SK-N-SH treated with all-trans-retinoic acid at 6 μM for 48 hours (cell line): ENCODE measurements at regions not wholly inside any gene's neighbourhood (a gene's known extent, or its start where the extent isn't known, plus 50 kb on each side); places are given as distances from the start of the nearest gene placed in this dataset.

Experiments
- ATAC-seq: fragments of 200-7000 bp; cut with Tn5 transposase; 3 replicates; pipeline ENCODE4 v1.9.1; 2020; ENCODE audit warnings: mild to moderate bottlenecking, moderate library complexity
- BACH2 ChIP-seq: fragments of 250-450 bp; sonication (Bioruptor Pico); IDR thresholded peaks from 2 replicates; pipeline ENCODE4 v1.9.0; 2021; ENCODE audit warnings: mild to moderate bottlenecking, borderline replicate concordance
- CREB5 ChIP-seq: fragments of 250-450 bp; sonication (Bioruptor Pico); IDR thresholded peaks from 2 replicates; pipeline ENCODE4 v1.5.1; 2020; ENCODE audit warnings: low read depth, mild to moderate bottlenecking, moderate library complexity
- CSDC2 ChIP-seq: fragments of 250-450 bp; sonication (Bioruptor Pico); IDR thresholded peaks from 2 replicates; pipeline ENCODE4 v1.5.0; 2020; ENCODE audit warnings: mild to moderate bottlenecking, moderate library complexity
- CSRNP3 ChIP-seq: fragments of 250-450 bp; sonication (Bioruptor Pico); IDR thresholded peaks from 2 replicates; pipeline ENCODE4 v1.5.1; 2021; ENCODE audit warnings: mild to moderate bottlenecking, moderate library complexity
- ESRRG ChIP-seq: fragments of 250-450 bp; sonication (Bioruptor Pico); IDR thresholded peaks from 2 replicates; pipeline ENCODE4 v1.6.1; 2021; ENCODE audit warnings: mild to moderate bottlenecking
- GLIS3 ChIP-seq: fragments of 250-450 bp; sonication (Bioruptor Pico); IDR thresholded peaks from 2 replicates; pipeline ENCODE4 v1.5.0; 2020; ENCODE audit warnings: mild to moderate bottlenecking, moderate library complexity
- ISL1 ChIP-seq: fragments of 250-450 bp; sonication (Bioruptor Pico); IDR thresholded peaks from 2 replicates; pipeline ENCODE4 v2.1.2; 2022; ENCODE audit warnings: mild to moderate bottlenecking, moderate library complexity
- PATZ1 ChIP-seq: fragments of 250-450 bp; sonication (Bioruptor Pico); IDR thresholded peaks from 2 replicates; pipeline ENCODE4 v1.8.0; 2020; ENCODE audit warnings: mild to moderate bottlenecking, moderate library complexity, borderline replicate concordance
- POU6F1 ChIP-seq: fragments of 250-450 bp; sonication (Bioruptor Pico); IDR thresholded peaks from 2 replicates; pipeline ENCODE4 v1.8.0; 2021; ENCODE audit warnings: low read depth, mild to moderate bottlenecking, moderate library complexity, borderline replicate concordance
- PPARA ChIP-seq: fragments of 250-450 bp; sonication (Bioruptor Pico); IDR thresholded peaks from 2 replicates; pipeline ENCODE4 v1.5.0; 2020; ENCODE audit warnings: mild to moderate bottlenecking, borderline replicate concordance
- RARB ChIP-seq: fragments of 250-450 bp; sonication (Bioruptor Pico); IDR thresholded peaks from 2 replicates; pipeline ENCODE4 v1.8.0; 2021; ENCODE audit warnings: mild to moderate bottlenecking, moderate library complexity
- SNAI2 ChIP-seq: fragments of 250-450 bp; sonication (Bioruptor Pico); IDR thresholded peaks from 2 replicates; pipeline ENCODE4 v1.5.0; 2020; ENCODE audit warnings: mild to moderate bottlenecking, moderate library complexity
- TCF4 ChIP-seq: fragments of 250-450 bp; sonication (Bioruptor Pico); IDR thresholded peaks from 2 replicates; pipeline ENCODE4 v1.8.0; 2021; ENCODE audit warnings: mild to moderate bottlenecking, moderate library complexity, borderline replicate concordance
- TOX ChIP-seq: fragments of 250-450 bp; sonication (Bioruptor Pico); IDR thresholded peaks from 2 replicates; pipeline ENCODE4 v1.8.0; 2021; ENCODE audit warnings: mild to moderate bottlenecking, moderate library complexity, borderline replicate concordance
- TSHZ2 ChIP-seq: fragments of 250-450 bp; sonication (Bioruptor Pico); IDR thresholded peaks from 2 replicates; pipeline ENCODE4 v1.5.0; 2020; ENCODE audit warnings: mild to moderate bottlenecking, moderate library complexity
- ZC3H10 ChIP-seq: fragments of 250-450 bp; sonication (Bioruptor Pico); IDR thresholded peaks from 2 replicates; pipeline ENCODE4 v1.5.1; 2021; ENCODE audit warnings: mild to moderate bottlenecking, moderate library complexity
- ZFP3 ChIP-seq: fragments of 250-450 bp; sonication (Bioruptor Pico); IDR thresholded peaks from 2 replicates; pipeline ENCODE4 v1.5.0; 2020; ENCODE audit warnings: mild to moderate bottlenecking, moderate library complexity
- ZFP30 ChIP-seq: fragments of 450-650 bp; formaldehyde crosslinking; IDR thresholded peaks from 2 replicates; pipeline ENCODE4 v1.5.0; 2022; ENCODE audit warnings: mild to moderate bottlenecking, moderate library complexity
- ZNF70 ChIP-seq: fragments of 450-650 bp; formaldehyde crosslinking; IDR thresholded peaks from 2 replicates; pipeline ENCODE4 v1.5.0; 2020; ENCODE audit warnings: mild to moderate bottlenecking, moderate library complexity
- ZNF8 ChIP-seq: fragments of 450-650 bp; formaldehyde crosslinking; IDR thresholded peaks from 2 replicates; pipeline ENCODE4 v1.5.0; 2020; ENCODE audit warnings: mild to moderate bottlenecking, moderate library complexity

GRCh38 chr5:2669259-2669658 is 82.2 kb downstream of the IRX2 start:
- no peak for TF ChIP-seq ESRRG (CRISPR knock-in tag)
- no peak for TF ChIP-seq TOX (CRISPR knock-in tag)
- TF ChIP-seq BACH2 (CRISPR knock-in tag) = no peak
- TF ChIP-seq TSHZ2 (CRISPR knock-in tag) = no peak
- TF ChIP-seq ZFP30 = no peak
- no peak for TF ChIP-seq ZFP3 (CRISPR knock-in tag)
- TF ChIP-seq ZNF8 (CRISPR knock-in tag) = no peak
- TF ChIP-seq ISL1 (CRISPR knock-in tag) = no peak
- TF ChIP-seq TCF4 (CRISPR knock-in tag) = no peak
- TF ChIP-seq PATZ1 = no peak
- TF ChIP-seq CSDC2 (CRISPR knock-in tag) = no peak
- no peak for TF ChIP-seq POU6F1 (CRISPR knock-in tag)
- TF ChIP-seq ZC3H10 (CRISPR knock-in tag) = no peak
- no peak for TF ChIP-seq PPARA (CRISPR knock-in tag)
- TF ChIP-seq GLIS3 (CRISPR knock-in tag) = no peak
- no peak for TF ChIP-seq RARB (CRISPR knock-in tag)
- no peak for TF ChIP-seq ZNF70 (CRISPR knock-in tag)
- TF ChIP-seq CSRNP3 = no peak
- TF ChIP-seq SNAI2 = no peak
- TF ChIP-seq CREB5 = no peak
- TF ChIP-seq, all 23 proteins: peak for 0
- no peak for ATAC-seq

- no peak for ATAC-seq
- TF ChIP-seq CREB5 = no peak
- TF ChIP-seq CSRNP3 = no peak
- TF ChIP-seq ISL1 (CRISPR knock-in tag) = no peak
- TF ChIP-seq ZFP30 = no peak
- no peak for TF ChIP-seq ZNF70 (CRISPR knock-in tag)
These were observed 85.4 kb downstream of the IRX2 start for GRCh38 chr5:2666081-2666480.
